Osteoblast (primary cell): ENCODE measurements at regions not wholly inside any gene's neighbourhood (a gene's known extent, or its start where the extent isn't known, plus 50 kb on each side); places are given as distances from the start of the nearest gene placed in this dataset.
A peak's percentile ranks its signal among the peaks of the same experiment; 100 is the strongest.

ENCODE experiments used
- DNase-seq: peaks from one replicate; pipeline ENCODE4 v3.0.0; 2011; ENCODE audit warnings: low spot score, mixed read lengths; ENCODE audit not compliant: insufficient read length; ENCODE audit errors: missing footprints
- H2AFZ ChIP-seq: 2 replicates; pipeline ENCODE4 v1.6.0; 2011; ENCODE audit warnings: mild to moderate bottlenecking, low read length
- H3K27ac ChIP-seq: 2 replicates; pipeline ENCODE4 v1.5.1; 2011; ENCODE audit warnings: mild to moderate bottlenecking, low read depth, low read length, moderate library complexity
- H3K27me3 ChIP-seq: 2 replicates; pipeline ENCODE4 v1.6.0; 2012; ENCODE audit warnings: mild to moderate bottlenecking, control low read depth, inconsistent platforms, low read length, moderate library complexity; ENCODE audit not compliant: insufficient read depth
- H3K36me3 ChIP-seq: 2 replicates; pipeline ENCODE4 v1.5.1; 2011; ENCODE audit warnings: mild to moderate bottlenecking, low read length, control low read depth, moderate library complexity; ENCODE audit not compliant: insufficient read depth
- H3K4me1 ChIP-seq: 2 replicates; pipeline ENCODE4 v1.5.1; 2011; ENCODE audit warnings: mild to moderate bottlenecking, low read length, control low read depth, moderate library complexity; ENCODE audit not compliant: insufficient read depth
- H3K4me2 ChIP-seq: 2 replicates; pipeline ENCODE4 v1.6.0; 2011; ENCODE audit warnings: mild to moderate bottlenecking, low read length; ENCODE audit not compliant: insufficient read depth
- H3K4me3 ChIP-seq: fragments of 200-600 bp; sonication (generic); 3 replicates; pipeline ENCODE4 v1.5.1; 2012; ENCODE audit warnings: mild to moderate bottlenecking, low read length, inconsistent platforms; ENCODE audit not compliant: insufficient read depth
- H3K79me2 ChIP-seq: 2 replicates; pipeline ENCODE4 v1.6.0; 2012; ENCODE audit warnings: mild to moderate bottlenecking, low read length, control low read depth, inconsistent platforms; ENCODE audit not compliant: insufficient read depth
- H3K9me3 ChIP-seq: 2 replicates; pipeline ENCODE4 v1.5.1; 2011; ENCODE audit warnings: low read depth, low read length, control low read depth
- H4K20me1 ChIP-seq: 2 replicates; pipeline ENCODE4 v1.6.0; 2012; ENCODE audit warnings: mild to moderate bottlenecking, low read length, control low read depth; ENCODE audit not compliant: insufficient read depth
- TF ChIP-seq, protein P1 (sequence below): IDR thresholded peaks from 2 replicates; pipeline ENCODE4 v1.5.1; 2011; ENCODE audit warnings: mild to moderate bottlenecking, low read depth, low read length, moderate library complexity; ENCODE audit errors: extremely low read depth

DNA sequence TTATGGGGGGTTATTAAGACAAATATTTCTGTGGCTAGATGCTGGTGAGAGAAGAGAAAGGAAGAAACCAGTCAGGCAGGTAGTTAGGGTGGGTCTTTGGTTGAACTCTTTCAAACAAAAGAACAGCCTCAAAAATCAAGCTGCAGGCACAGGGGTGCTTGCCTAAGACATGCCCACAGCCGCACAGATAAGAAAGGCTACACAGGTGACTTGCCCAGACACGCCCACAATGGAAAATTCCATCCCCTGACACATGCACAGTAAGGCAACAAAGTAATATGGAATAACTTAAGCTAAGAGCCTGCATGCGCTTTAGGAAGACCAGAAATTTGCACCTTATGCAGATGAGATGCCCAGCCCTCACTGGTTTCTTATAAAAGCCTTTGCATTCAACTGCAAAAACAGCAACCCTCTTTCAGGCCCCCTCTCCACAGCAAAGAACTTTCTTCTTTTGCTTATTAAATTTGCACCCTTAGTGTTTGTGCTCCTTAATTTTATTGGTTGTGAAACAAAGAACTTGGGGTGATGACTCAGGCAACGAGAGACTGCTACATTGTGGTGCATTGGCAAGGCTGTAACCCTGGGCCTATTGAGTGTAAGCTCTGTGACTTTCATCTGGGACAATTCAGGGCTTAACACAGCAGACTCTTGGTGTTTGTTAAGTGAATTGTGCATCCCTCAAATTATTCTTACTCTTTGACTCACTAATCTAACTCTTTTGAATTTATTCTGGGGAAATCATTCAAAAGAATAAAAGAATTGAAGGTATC is 149.4 kb downstream of the RPAP3 start:
- Histone ChIP-seq H3K4me3 (no peak overlapping the region), H3K27ac (no peak overlapping the region), H3K9me3 (peaks cover 3% of the 10 kb centered on the region), H3K36me3 (no peaks in the 10 kb centered on the region), H3K79me2 (no peaks in the 10 kb centered on the region), H3K4me2 (no peak overlapping the region), H3K4me1 (peaks cover 2% of the 10 kb centered on the region), H3K27me3 (peaks cover 7% of the 10 kb centered on the region), H2AFZ (no peak overlapping the region), H4K20me1 (no peaks in the 10 kb centered on the region)
- DNase-seq: no peak
- TF ChIP-seq, protein P1, sequence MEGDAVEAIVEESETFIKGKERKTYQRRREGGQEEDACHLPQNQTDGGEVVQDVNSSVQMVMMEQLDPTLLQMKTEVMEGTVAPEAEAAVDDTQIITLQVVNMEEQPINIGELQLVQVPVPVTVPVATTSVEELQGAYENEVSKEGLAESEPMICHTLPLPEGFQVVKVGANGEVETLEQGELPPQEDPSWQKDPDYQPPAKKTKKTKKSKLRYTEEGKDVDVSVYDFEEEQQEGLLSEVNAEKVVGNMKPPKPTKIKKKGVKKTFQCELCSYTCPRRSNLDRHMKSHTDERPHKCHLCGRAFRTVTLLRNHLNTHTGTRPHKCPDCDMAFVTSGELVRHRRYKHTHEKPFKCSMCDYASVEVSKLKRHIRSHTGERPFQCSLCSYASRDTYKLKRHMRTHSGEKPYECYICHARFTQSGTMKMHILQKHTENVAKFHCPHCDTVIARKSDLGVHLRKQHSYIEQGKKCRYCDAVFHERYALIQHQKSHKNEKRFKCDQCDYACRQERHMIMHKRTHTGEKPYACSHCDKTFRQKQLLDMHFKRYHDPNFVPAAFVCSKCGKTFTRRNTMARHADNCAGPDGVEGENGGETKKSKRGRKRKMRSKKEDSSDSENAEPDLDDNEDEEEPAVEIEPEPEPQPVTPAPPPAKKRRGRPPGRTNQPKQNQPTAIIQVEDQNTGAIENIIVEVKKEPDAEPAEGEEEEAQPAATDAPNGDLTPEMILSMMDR: no peak

DNA sequence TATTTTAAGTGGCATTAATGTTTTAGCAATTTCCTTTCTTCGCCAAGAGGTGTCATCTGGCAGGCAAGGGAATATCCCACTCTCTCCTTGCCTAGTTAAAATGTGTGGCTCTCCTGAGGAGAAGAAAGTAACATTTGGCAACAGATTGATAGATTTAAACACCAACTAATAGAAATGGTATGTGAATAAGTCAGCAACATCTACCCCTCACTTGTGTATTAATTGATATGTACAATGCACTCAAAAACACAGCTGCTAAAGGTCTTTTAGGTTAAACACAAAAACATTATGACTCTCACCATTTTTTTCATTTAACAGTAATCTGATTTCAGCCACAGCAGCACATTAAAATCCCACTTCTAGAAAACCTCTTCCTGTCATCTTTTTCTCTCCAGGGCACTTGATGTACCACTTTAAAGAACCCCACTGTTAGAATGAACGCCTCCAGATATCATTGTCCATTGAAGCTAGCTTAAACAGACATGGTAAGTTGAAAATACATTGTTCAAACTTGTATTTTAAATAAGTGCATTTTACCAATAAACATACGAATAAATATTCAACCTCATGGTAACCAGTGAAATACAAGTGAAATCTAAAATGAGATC is 151.7 kb downstream of the RPAP3 start:
- peaks cover 4% of the 10 kb centered on the region for H3K4me1 ChIP-seq
- H3K27me3 ChIP-seq: peaks cover 4% of the 10 kb centered on the region
- H3K36me3 ChIP-seq: no peaks in the 10 kb centered on the region
- no peaks in the 10 kb centered on the region for H4K20me1 ChIP-seq
- H2AFZ ChIP-seq: no peak overlapping the region
- H3K27ac ChIP-seq: no peak overlapping the region
- no peak overlapping the region for H3K4me3 ChIP-seq
- no peak for DNase-seq
- H3K9me3 ChIP-seq: peaks cover 3% of the 10 kb centered on the region
- TF ChIP-seq, protein P1: no peak
- no peak overlapping the region for H3K4me2 ChIP-seq
- no peaks in the 10 kb centered on the region for H3K79me2 ChIP-seq

GRCh38 chr12:47553266-47553665 is 152.6 kb downstream of the RPAP3 start:
- TF ChIP-seq, protein P1: no peak
- Histone ChIP-seq H3K4me3 (no peak overlapping the region), H3K36me3 (no peaks in the 10 kb centered on the region), H2AFZ (no peak overlapping the region), H3K79me2 (no peaks in the 10 kb centered on the region), H4K20me1 (no peaks in the 10 kb centered on the region), H3K4me2 (no peak overlapping the region), H3K27ac (no peak overlapping the region), H3K4me1 (peaks cover 4% of the 10 kb centered on the region), H3K27me3 (peaks cover 4% of the 10 kb centered on the region), H3K9me3 (peaks cover 3% of the 10 kb centered on the region)
- DNase-seq: no peak

- H3K9me3 ChIP-seq: peaks cover 3% of the 10 kb centered on the region
- H3K36me3 ChIP-seq: no peaks in the 10 kb centered on the region
- H3K4me3 ChIP-seq: no peak overlapping the region
- TF ChIP-seq, protein P1: no peak
- H3K79me2 ChIP-seq: no peaks in the 10 kb centered on the region
- no peaks in the 10 kb centered on the region for H4K20me1 ChIP-seq
- H3K4me2 ChIP-seq: no peak overlapping the region
- peak overlapping the region; percentile 8 for H2AFZ ChIP-seq
- H3K4me1 ChIP-seq: peaks cover 4% of the 10 kb centered on the region
- no peak for DNase-seq
- no peaks in the 10 kb centered on the region for H3K27me3 ChIP-seq
- H3K27ac ChIP-seq: no peak overlapping the region
These were observed 154.4 kb downstream of the RPAP3 start for GRCh38 chr12:47551426-47551851.
